Vagina (tissue), 2 donors: ENCODE measurements at regions not wholly inside any gene's neighbourhood (a gene's known extent, or its start where the extent isn't known, plus 50 kb on each side); places are given as distances from the start of the nearest gene placed in this dataset.

Experiments
- DNase-seq, 2 donors: peaks; one replicate each; pipeline ENCODE4 v3.0.0-alpha.2; 2017; ENCODE audit errors: extremely low spot score in 2 of 2
- H3K27ac ChIP-seq: fragments of 200-600 bp; sonication (generic); one replicate; pipeline ENCODE4 v1.5.1; 2019
- H3K27me3 ChIP-seq: fragments of 200-600 bp; sonication (generic); one replicate; pipeline ENCODE4 v1.5.1; 2019
- H3K36me3 ChIP-seq, 2 donors: fragments of 200-600 bp; sonication (generic); one replicate each; pipeline ENCODE4 v1.5.1; 2017 to 2019
- H3K4me1 ChIP-seq: fragments of 200-600 bp; sonication (generic); one replicate; pipeline ENCODE4 v1.5.1; 2019
- H3K4me3 ChIP-seq, 2 donors: fragments of 200-600 bp; sonication (generic); 1 replicate in 1 of 2; 2 replicates in 1 of 2; pipeline ENCODE4 v1.5.1; 2016 to 2019
- H3K9me3 ChIP-seq: fragments of 200-600 bp; sonication (generic); one replicate; pipeline ENCODE4 v1.5.1; 2019
- POLR2A ChIP-seq, 2 donors: fragments of 450-650 bp; IDR thresholded peaks; one replicate each; pipeline ENCODE4 v1.6.1; 2017; ENCODE audit warnings: antibody characterized with exemption in 2 of 2, mild to moderate bottlenecking in 2 of 2, moderate library complexity in 2 of 2
- POLR2AphosphoS5 ChIP-seq, 2 donors: sonication (generic); formaldehyde crosslinking; IDR thresholded peaks; one replicate each; pipeline ENCODE4 v1.9.0; 2017; ENCODE audit warnings: antibody characterized with exemption in 2 of 2, mild to moderate bottlenecking in 2 of 2, low read depth in 1 of 2; ENCODE audit not compliant: insufficient read depth in 1 of 2
- intact Hi-C: fragments of 100-400 bp; cut with DNase I; formaldehyde crosslinking; loops from one replicate; pipeline ENCODE4 v1.15.1; 2023
- TF ChIP-seq, protein P1 (sequence below), 3 experiments: fragments of 450-650 bp in 2 of 3; fragments of 200-600 bp in 1 of 3; sonication (generic) in 1 of 3; IDR thresholded peaks; one replicate each; pipeline ENCODE4 v1.5.1; 2017 to 2019; ENCODE audit warnings: antibody characterized with exemption in 3 of 3, mild to moderate bottlenecking in 2 of 3, moderate library complexity in 2 of 3

DNA sequence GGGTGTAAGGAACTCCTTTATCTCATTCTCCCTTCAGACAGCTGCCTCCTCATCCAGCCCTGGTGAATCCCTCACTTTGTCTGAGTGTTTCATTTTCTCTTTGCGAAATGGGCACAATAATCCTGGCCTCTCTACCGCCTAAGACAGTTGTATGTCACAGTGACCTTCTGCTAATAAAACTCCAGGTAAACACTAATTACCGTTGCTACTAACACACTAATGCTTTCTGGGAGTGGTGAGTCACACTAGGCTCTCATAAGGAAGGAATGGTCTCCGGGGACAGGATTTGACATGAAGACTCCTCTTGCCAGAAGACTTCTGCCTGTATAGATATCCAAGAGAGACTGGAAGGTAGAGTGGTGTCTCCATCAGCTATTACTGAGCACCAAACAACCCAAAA, 71.7 kb upstream of the SNRK start:
- H3K4me1 ChIP-seq: peaks cover 29% of the 10 kb centered on the region
- no peak for DNase-seq
- no peaks in the 10 kb centered on the region for H3K9me3 ChIP-seq
- no peaks in the 10 kb centered on the region for H3K27me3 ChIP-seq
- TF ChIP-seq, protein P1, sequence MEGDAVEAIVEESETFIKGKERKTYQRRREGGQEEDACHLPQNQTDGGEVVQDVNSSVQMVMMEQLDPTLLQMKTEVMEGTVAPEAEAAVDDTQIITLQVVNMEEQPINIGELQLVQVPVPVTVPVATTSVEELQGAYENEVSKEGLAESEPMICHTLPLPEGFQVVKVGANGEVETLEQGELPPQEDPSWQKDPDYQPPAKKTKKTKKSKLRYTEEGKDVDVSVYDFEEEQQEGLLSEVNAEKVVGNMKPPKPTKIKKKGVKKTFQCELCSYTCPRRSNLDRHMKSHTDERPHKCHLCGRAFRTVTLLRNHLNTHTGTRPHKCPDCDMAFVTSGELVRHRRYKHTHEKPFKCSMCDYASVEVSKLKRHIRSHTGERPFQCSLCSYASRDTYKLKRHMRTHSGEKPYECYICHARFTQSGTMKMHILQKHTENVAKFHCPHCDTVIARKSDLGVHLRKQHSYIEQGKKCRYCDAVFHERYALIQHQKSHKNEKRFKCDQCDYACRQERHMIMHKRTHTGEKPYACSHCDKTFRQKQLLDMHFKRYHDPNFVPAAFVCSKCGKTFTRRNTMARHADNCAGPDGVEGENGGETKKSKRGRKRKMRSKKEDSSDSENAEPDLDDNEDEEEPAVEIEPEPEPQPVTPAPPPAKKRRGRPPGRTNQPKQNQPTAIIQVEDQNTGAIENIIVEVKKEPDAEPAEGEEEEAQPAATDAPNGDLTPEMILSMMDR (IDR thresholded peaks at IDR 0.05): no peak
- peak in 1 of 2 donors; percentile 67 for TF ChIP-seq POLR2AphosphoS5 (IDR thresholded peaks at IDR 0.05; ENCODE audit: insufficient read depth in 1 of 2, low read depth in 1 of 2)
- no peak overlapping the region for H3K27ac ChIP-seq
- H3K4me3 ChIP-seq: no peak overlapping the region
- intact Hi-C loops: no loop called here
- no peaks in the 10 kb centered on the region for H3K36me3 ChIP-seq

DNA sequence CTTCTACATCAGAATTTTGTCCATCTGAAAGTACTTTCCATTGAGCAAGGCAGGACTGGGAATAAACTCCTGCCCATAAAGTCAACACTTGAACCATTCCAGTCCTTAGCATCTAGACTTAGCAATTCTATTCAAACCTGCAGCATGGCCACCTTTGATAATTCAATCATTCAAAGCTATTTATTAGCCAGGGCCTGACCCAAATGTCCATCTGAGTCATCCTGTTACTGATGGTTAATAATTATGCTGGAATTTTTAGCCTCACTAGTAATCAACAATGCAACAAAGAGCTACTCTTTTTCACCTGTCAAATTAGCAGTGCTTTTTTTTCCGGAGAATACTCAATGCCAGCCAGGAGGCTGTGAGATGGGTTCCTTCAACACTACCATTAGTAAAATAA, 72.7 kb upstream of the SNRK start:
- no peak for DNase-seq
- TF ChIP-seq, protein P1 (IDR thresholded peaks at IDR 0.05): no peak
- TF ChIP-seq POLR2AphosphoS5 (IDR thresholded peaks at IDR 0.05; ENCODE audit: insufficient read depth in 1 of 2, low read depth in 1 of 2) (no peak), POLR2A (IDR thresholded peaks at IDR 0.05) (no peak)
- Histone ChIP-seq H3K9me3 (no peaks in the 10 kb centered on the region), H3K4me1 (peaks cover 29% of the 10 kb centered on the region), H3K27me3 (no peaks in the 10 kb centered on the region), H3K4me3 (no peak overlapping the region), H3K27ac (no peak overlapping the region), H3K36me3 (no peaks in the 10 kb centered on the region)
- intact Hi-C loops: no loop called here

DNA sequence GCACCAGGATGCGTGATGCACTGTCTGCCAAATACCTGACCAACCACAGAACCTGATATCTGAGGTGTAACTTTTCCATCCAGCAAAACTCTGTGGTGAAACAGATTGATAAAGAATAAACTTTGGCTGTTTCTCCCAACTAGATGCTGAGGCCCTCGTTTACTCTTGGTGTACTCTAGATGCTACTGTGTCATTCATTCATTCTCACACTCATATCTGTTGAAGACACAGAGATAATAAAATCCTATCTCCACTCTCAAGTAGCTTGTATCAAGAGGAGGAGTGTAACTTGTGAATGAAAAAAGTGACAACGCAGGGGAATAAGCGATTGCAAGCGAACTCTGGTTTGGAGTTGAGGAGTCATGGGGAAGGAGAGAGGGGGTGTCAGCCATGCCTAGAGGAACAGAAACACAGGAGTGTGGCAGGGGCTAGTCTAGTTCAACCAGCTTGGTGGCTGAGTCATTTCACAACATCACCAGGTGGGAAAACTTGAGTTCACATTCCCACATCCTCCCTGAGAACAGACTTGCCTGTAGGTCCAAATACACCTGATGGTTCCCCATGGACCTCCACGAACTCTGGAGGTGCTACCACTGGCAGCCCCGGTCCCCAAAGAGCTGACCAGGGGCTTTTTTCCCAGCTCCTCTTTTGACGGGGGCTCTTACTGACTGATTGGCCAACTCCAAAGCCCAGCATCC, 73.3 kb upstream of the SNRK start:
- no peaks in the 10 kb centered on the region for H3K9me3 ChIP-seq
- no peaks in the 10 kb centered on the region for H3K27me3 ChIP-seq
- peaks cover 29% of the 10 kb centered on the region for H3K4me1 ChIP-seq
- no peak overlapping the region for H3K4me3 ChIP-seq
- intact Hi-C loops: no loop called here
- no peak overlapping the region for H3K27ac ChIP-seq
- no peaks in the 10 kb centered on the region for H3K36me3 ChIP-seq
- no peak for TF ChIP-seq POLR2AphosphoS5 (IDR thresholded peaks at IDR 0.05; ENCODE audit: insufficient read depth in 1 of 2, low read depth in 1 of 2)
- no peak for TF ChIP-seq POLR2A (IDR thresholded peaks at IDR 0.05)
- TF ChIP-seq, protein P1 (IDR thresholded peaks at IDR 0.05): no peak
- DNase-seq: peak in 1 of 2 donors; percentile 67

DNA sequence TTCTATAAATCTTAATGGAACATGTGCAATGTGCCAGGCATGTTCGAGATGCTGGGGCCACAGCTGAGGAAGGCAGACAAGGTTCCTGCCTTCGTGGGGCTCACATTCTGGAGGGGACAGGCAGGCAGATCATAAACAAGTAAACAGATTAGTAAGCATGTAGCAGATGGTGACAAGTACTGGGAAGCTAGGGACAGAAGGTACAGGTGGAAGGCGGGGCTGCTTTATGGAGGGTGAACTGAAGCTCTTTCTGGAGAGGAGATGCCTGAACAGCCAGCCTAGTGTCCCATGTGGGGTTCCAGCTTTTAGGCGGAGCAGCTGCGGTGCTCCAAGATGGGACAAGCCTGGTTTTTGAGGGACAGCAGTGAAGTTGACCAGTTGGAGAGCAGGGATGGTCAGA, 74.7 kb upstream of the SNRK start:
- DNase-seq: peak in 1 of 2 donors; percentile 67
- peaks cover 29% of the 10 kb centered on the region for H3K4me1 ChIP-seq
- H3K27me3 ChIP-seq: no peaks in the 10 kb centered on the region
- TF ChIP-seq POLR2A (IDR thresholded peaks at IDR 0.05): no peak
- TF ChIP-seq, protein P1 (IDR thresholded peaks at IDR 0.05): no peak
- TF ChIP-seq POLR2AphosphoS5 (IDR thresholded peaks at IDR 0.05; ENCODE audit: insufficient read depth in 1 of 2, low read depth in 1 of 2): no peak
- H3K36me3 ChIP-seq: no peaks in the 10 kb centered on the region
- H3K27ac ChIP-seq: no peak overlapping the region
- intact Hi-C loops: no loop called here
- H3K9me3 ChIP-seq: no peaks in the 10 kb centered on the region
- no peak overlapping the region for H3K4me3 ChIP-seq
